Mesendoderm (in vitro differentiated cells): ENCODE measurements at regions not wholly inside any gene's neighbourhood (a gene's known extent, or its start where the extent isn't known, plus 50 kb on each side); places are given as distances from the start of the nearest gene placed in this dataset.

Experiments used
- DNase-seq: peaks from one replicate; pipeline ENCODE4 v3.0.0; 2013
- H2AK5ac ChIP-seq: 2 replicates; pipeline ENCODE4 v1.6.1; 2013; ENCODE audit warnings: low read length, inconsistent platforms
- H2BK120ac ChIP-seq: 2 replicates; pipeline ENCODE4 v1.6.1; 2013; ENCODE audit warnings: low read depth, mild to moderate bottlenecking, low read length, moderate library complexity, mixed read lengths
- H2BK15ac ChIP-seq: replicated peaks from 2 replicates; pipeline ENCODE4 v1.6.1; 2013; ENCODE audit warnings: low read depth, mild to moderate bottlenecking, moderate library complexity
- H2BK5ac ChIP-seq: 2 replicates; pipeline ENCODE4 v1.6.1; 2013; ENCODE audit warnings: low read length, inconsistent platforms
- H3K18ac ChIP-seq: 2 replicates; pipeline ENCODE4 v1.6.1; 2013; ENCODE audit warnings: mild to moderate bottlenecking, low read length, mixed read lengths
- H3K23ac ChIP-seq: one replicate; pipeline ENCODE4 v1.6.1; 2013; ENCODE audit warnings: low read length
- H3K27ac ChIP-seq: 2 replicates; pipeline ENCODE4 v1.5.1; 2013; ENCODE audit warnings: low read depth, mild to moderate bottlenecking, inconsistent platforms, low read length, moderate library complexity
- H3K27me3 ChIP-seq: 2 replicates; pipeline ENCODE4 v1.6.1; 2013; ENCODE audit warnings: low read length, control low read depth, mild to moderate bottlenecking, inconsistent platforms; ENCODE audit not compliant: insufficient read depth, poor library complexity
- H3K36me3 ChIP-seq: 2 replicates; pipeline ENCODE4 v1.6.1; 2013; ENCODE audit warnings: low read length, inconsistent platforms; ENCODE audit not compliant: control insufficient read depth, insufficient read depth
- H3K4ac ChIP-seq: one replicate; pipeline ENCODE4 v1.6.1; 2013; ENCODE audit warnings: low read depth, mild to moderate bottlenecking, low read length, moderate library complexity
- H3K4me1 ChIP-seq: 2 replicates; pipeline ENCODE4 v1.6.1; 2013; ENCODE audit warnings: low read depth, low read length, inconsistent platforms; ENCODE audit not compliant: control insufficient read depth
- H3K4me2 ChIP-seq: 2 replicates; pipeline ENCODE4 v1.6.1; 2013; ENCODE audit warnings: low read length
- H3K4me3 ChIP-seq: 2 replicates; pipeline ENCODE4 v1.5.1; 2013; ENCODE audit warnings: mild to moderate bottlenecking, low read length
- H3K56ac ChIP-seq: one replicate; pipeline ENCODE4 v1.6.1; 2013; ENCODE audit warnings: low read length
- H3K79me1 ChIP-seq: 2 replicates; pipeline ENCODE4 v1.6.1; 2013; ENCODE audit warnings: low read length, inconsistent platforms
- H3K79me2 ChIP-seq: 2 replicates; pipeline ENCODE4 v1.6.1; 2013; ENCODE audit warnings: mild to moderate bottlenecking, low read length; ENCODE audit not compliant: control insufficient read depth, insufficient read depth
- H3K9ac ChIP-seq: 2 replicates; pipeline ENCODE4 v1.6.1; 2013; ENCODE audit warnings: low read length, inconsistent platforms
- H4K5ac ChIP-seq: one replicate; pipeline ENCODE4 v1.6.1; 2013; ENCODE audit warnings: low read length
- H4K8ac ChIP-seq: one replicate; pipeline ENCODE4 v1.6.1; 2013; ENCODE audit warnings: low read depth, mild to moderate bottlenecking, control low read depth, low read length, moderate library complexity
- whole genome bisulfite sequencing: extraction: QIAGEN DNeasy Blood & Tissue Kit; methylation state at CpG from one replicate; pipeline ENCODE4 v1.1.7; 2013; ENCODE audit warnings: low lambda C conversion rate, missing lambda C conversion rate; ENCODE audit not compliant: insufficient coverage; ENCODE audit errors: extremely low coverage; 5-methylcytosine and 5-hydroxymethylcytosine counted together

GRCh38 chr6:134517145-134517658, 199.3 kb upstream of the SGK1 start:
- Histone ChIP-seq H3K9ac (no peak overlapping the region), H3K36me3 (no peaks in the 10 kb centered on the region), H3K27me3 (no peaks in the 10 kb centered on the region), H3K4me2 (no peak overlapping the region), H3K79me2 (no peaks in the 10 kb centered on the region), H3K18ac (no peak overlapping the region), H3K56ac (no peak overlapping the region), H4K8ac (no peak overlapping the region), H2BK120ac (no peak overlapping the region), H3K27ac (no peak overlapping the region), H3K4me3 (no peak overlapping the region), H2BK15ac (no peak overlapping the region), H3K4ac (peak overlapping the region; percentile 12), H4K5ac (no peak overlapping the region), H3K23ac (no peak overlapping the region), H3K4me1 (peaks cover 1% of the 10 kb centered on the region), H2AK5ac (no peak overlapping the region), H3K79me1 (no peaks in the 10 kb centered on the region), H2BK5ac (no peak overlapping the region)
- peak; percentile 74 for DNase-seq
- WGBS = no CpG with 5 or more reads among the region's 9 CpGs

GRCh38 chr6:134516582-134516981, 198.7 kb upstream of the SGK1 start:
- no peaks in the 10 kb centered on the region for H3K36me3 ChIP-seq
- DNase-seq = no peak
- H3K27ac ChIP-seq = no peak overlapping the region
- no peak overlapping the region for H2AK5ac ChIP-seq
- no peaks in the 10 kb centered on the region for H3K79me1 ChIP-seq
- WGBS = no CpG with 5 or more reads among the region's 3 CpGs
- H2BK5ac ChIP-seq = no peak overlapping the region
- H3K27me3 ChIP-seq = no peaks in the 10 kb centered on the region
- no peak overlapping the region for H2BK120ac ChIP-seq
- peaks cover 1% of the 10 kb centered on the region for H3K4me1 ChIP-seq
- H3K9ac ChIP-seq = no peak overlapping the region
- H3K4me3 ChIP-seq = no peak overlapping the region
- H4K5ac ChIP-seq = no peak overlapping the region
- no peak overlapping the region for H4K8ac ChIP-seq
- H3K18ac ChIP-seq = no peak overlapping the region
- no peak overlapping the region for H2BK15ac ChIP-seq
- H3K79me2 ChIP-seq = no peaks in the 10 kb centered on the region
- H3K4ac ChIP-seq = no peak overlapping the region
- H3K4me2 ChIP-seq = no peak overlapping the region
- no peak overlapping the region for H3K23ac ChIP-seq
- H3K56ac ChIP-seq = no peak overlapping the region

GRCh38 chr6:134515986-134516385, 198.1 kb upstream of the SGK1 start:
- no peaks in the 10 kb centered on the region for H3K27me3 ChIP-seq
- H3K4me2 ChIP-seq = no peak overlapping the region
- H3K4me3 ChIP-seq = no peak overlapping the region
- H2BK120ac ChIP-seq = no peak overlapping the region
- H4K8ac ChIP-seq = no peak overlapping the region
- H3K9ac ChIP-seq = no peak overlapping the region
- WGBS = no CpG with 5 or more reads among the region's 2 CpGs
- no peak overlapping the region for H3K4ac ChIP-seq
- no peak for DNase-seq
- no peak overlapping the region for H2BK15ac ChIP-seq
- H2BK5ac ChIP-seq = no peak overlapping the region
- peaks cover 1% of the 10 kb centered on the region for H3K4me1 ChIP-seq
- H3K18ac ChIP-seq = no peak overlapping the region
- no peak overlapping the region for H3K23ac ChIP-seq
- no peak overlapping the region for H4K5ac ChIP-seq
- no peaks in the 10 kb centered on the region for H3K79me1 ChIP-seq
- no peak overlapping the region for H3K27ac ChIP-seq
- H2AK5ac ChIP-seq = no peak overlapping the region
- no peaks in the 10 kb centered on the region for H3K79me2 ChIP-seq
- no peak overlapping the region for H3K56ac ChIP-seq
- no peaks in the 10 kb centered on the region for H3K36me3 ChIP-seq

- Histone ChIP-seq H3K4ac (no peak overlapping the region), H3K56ac (no peak overlapping the region), H3K4me1 (peaks cover 1% of the 10 kb centered on the region), H3K36me3 (no peaks in the 10 kb centered on the region), H2BK5ac (no peak overlapping the region), H3K18ac (no peak overlapping the region), H2BK15ac (no peak overlapping the region), H4K8ac (no peak overlapping the region), H3K27me3 (no peaks in the 10 kb centered on the region), H3K79me2 (no peaks in the 10 kb centered on the region), H3K9ac (no peak overlapping the region), H2AK5ac (no peak overlapping the region), H3K4me3 (no peak overlapping the region), H4K5ac (no peak overlapping the region), H3K23ac (no peak overlapping the region), H3K27ac (no peak overlapping the region), H2BK120ac (no peak overlapping the region), H3K79me1 (no peaks in the 10 kb centered on the region), H3K4me2 (no peak overlapping the region)
- DNase-seq = no peak
- WGBS = no CpG with 5 or more reads among the region's 2 CpGs
Measured at GRCh38 chr6:134512981-134513391, 195.1 kb upstream of the SGK1 start.

- Histone ChIP-seq H2BK15ac (no peak overlapping the region), H2AK5ac (no peak overlapping the region), H3K4ac (no peak overlapping the region), H3K27me3 (no peaks in the 10 kb centered on the region), H3K36me3 (no peaks in the 10 kb centered on the region), H4K5ac (no peak overlapping the region), H3K4me1 (no peaks in the 10 kb centered on the region), H3K79me2 (no peaks in the 10 kb centered on the region), H2BK120ac (no peak overlapping the region), H3K18ac (no peak overlapping the region), H3K79me1 (no peaks in the 10 kb centered on the region), H3K4me3 (no peak overlapping the region), H2BK5ac (no peak overlapping the region), H3K23ac (no peak overlapping the region), H3K27ac (no peak overlapping the region), H3K56ac (no peak overlapping the region), H3K9ac (no peak overlapping the region), H4K8ac (no peak overlapping the region), H3K4me2 (no peak overlapping the region)
- no CpG with 5 or more reads among the region's 7 CpGs for WGBS
- DNase-seq = no peak
Measured at GRCh38 chr6:134511984-134512683, 194.2 kb upstream of the SGK1 start.

- H3K36me3 ChIP-seq = no peaks in the 10 kb centered on the region
- H3K4me3 ChIP-seq = no peak overlapping the region
- no peaks in the 10 kb centered on the region for H3K79me1 ChIP-seq
- no peak overlapping the region for H3K56ac ChIP-seq
- H4K5ac ChIP-seq = no peak overlapping the region
- no peaks in the 10 kb centered on the region for H3K27me3 ChIP-seq
- no CpG with 5 or more reads among the region's 3 CpGs for WGBS
- no peak overlapping the region for H3K27ac ChIP-seq
- no peak overlapping the region for H2AK5ac ChIP-seq
- H3K4me2 ChIP-seq = no peak overlapping the region
- no peak overlapping the region for H3K23ac ChIP-seq
- no peaks in the 10 kb centered on the region for H3K4me1 ChIP-seq
- no peak overlapping the region for H3K4ac ChIP-seq
- H2BK120ac ChIP-seq = no peak overlapping the region
- no peak overlapping the region for H3K9ac ChIP-seq
- H2BK15ac ChIP-seq = no peak overlapping the region
- H2BK5ac ChIP-seq = no peak overlapping the region
- H3K18ac ChIP-seq = no peak overlapping the region
- H4K8ac ChIP-seq = no peak overlapping the region
- no peak for DNase-seq
- no peaks in the 10 kb centered on the region for H3K79me2 ChIP-seq
Measured at GRCh38 chr6:134510920-134511319, 193.0 kb upstream of the SGK1 start.
